Kidney epithelial cell (primary cell): ENCODE measurements at regions not wholly inside any gene's neighbourhood (a gene's known extent, or its start where the extent isn't known, plus 50 kb on each side); places are given as distances from the start of the nearest gene placed in this dataset.

ENCODE experiments used
- DNase-seq: peaks from one replicate; pipeline ENCODE4 v3.0.0-alpha.2; 2010; ENCODE audit warnings: low read depth
- H3K27me3 ChIP-seq: 2 replicates; pipeline ENCODE4 v1.6.0; 2011; ENCODE audit warnings: low read length; ENCODE audit not compliant: control insufficient read depth, insufficient read depth
- H3K36me3 ChIP-seq: 2 replicates; pipeline ENCODE4 v1.5.1; 2011; ENCODE audit warnings: low read length; ENCODE audit not compliant: control insufficient read depth, insufficient read depth
- H3K4me3 ChIP-seq: 2 replicates; pipeline ENCODE4 v1.5.1; 2011; ENCODE audit warnings: low read depth, mild to moderate bottlenecking, control low read depth, low read length
- TF ChIP-seq, protein P1 (sequence below): IDR thresholded peaks from 2 replicates; pipeline ENCODE4 v1.5.1; 2011; ENCODE audit warnings: mild to moderate bottlenecking, moderate library complexity, low read length, control low read depth, inconsistent platforms; ENCODE audit not compliant: insufficient read depth, poor library complexity, severe bottlenecking

DNA sequence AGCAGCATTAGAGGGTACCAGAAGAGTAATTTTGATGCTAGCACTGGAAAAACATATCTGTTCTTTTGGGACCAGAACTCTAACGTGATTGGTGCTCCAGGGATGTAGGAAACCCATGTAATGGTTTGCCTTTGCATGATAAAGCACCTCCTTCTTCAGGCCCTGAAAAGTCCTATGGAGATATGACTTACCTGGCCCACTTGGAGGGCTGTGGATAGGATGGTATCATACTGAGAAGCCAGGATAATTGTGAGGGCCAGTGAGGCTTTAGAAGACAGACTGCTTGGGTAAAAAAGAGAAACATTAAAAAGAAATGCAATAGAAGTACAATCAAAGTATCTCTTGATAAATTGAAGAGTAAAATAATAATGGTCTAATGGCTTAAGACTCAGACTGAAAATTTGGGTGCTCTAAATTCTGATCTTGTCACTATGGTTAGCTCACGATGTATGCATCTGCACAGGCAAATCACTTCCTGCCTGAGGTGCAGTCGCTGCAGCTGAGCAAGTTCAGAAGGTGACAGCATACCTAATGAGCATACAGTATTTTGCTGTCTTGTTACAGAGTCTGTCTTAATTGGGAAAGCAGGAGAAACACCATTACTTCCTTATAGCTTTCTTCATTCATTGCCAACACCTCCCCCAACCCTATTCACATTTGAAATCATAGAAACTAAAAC lies 371.5 kb downstream of the NUP35 start:
- Histone ChIP-seq H3K27me3 (no peaks in the 10 kb centered on the region), H3K36me3 (no peaks in the 10 kb centered on the region), H3K4me3 (no peak overlapping the region)
- DNase-seq = no peak
- TF ChIP-seq, protein P1, sequence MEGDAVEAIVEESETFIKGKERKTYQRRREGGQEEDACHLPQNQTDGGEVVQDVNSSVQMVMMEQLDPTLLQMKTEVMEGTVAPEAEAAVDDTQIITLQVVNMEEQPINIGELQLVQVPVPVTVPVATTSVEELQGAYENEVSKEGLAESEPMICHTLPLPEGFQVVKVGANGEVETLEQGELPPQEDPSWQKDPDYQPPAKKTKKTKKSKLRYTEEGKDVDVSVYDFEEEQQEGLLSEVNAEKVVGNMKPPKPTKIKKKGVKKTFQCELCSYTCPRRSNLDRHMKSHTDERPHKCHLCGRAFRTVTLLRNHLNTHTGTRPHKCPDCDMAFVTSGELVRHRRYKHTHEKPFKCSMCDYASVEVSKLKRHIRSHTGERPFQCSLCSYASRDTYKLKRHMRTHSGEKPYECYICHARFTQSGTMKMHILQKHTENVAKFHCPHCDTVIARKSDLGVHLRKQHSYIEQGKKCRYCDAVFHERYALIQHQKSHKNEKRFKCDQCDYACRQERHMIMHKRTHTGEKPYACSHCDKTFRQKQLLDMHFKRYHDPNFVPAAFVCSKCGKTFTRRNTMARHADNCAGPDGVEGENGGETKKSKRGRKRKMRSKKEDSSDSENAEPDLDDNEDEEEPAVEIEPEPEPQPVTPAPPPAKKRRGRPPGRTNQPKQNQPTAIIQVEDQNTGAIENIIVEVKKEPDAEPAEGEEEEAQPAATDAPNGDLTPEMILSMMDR = no peak

DNA sequence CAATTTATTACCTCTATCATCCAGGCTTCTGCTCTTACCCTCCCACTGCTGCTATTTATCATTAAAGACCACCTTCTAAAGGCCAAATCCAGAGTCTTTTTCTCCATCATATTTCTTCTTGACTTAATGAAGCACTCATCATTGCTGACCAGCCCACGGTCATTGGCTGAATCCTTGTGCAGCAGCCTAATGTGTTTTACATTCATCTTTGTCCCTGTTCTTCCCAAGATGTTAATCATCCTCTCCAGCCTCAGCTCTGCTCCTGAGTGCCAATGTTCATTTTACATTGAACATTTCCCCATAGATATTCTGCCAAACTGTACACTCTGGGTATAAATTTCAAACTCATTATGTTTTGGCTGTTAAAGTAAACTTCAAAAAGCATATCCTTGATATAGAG lies 373.6 kb downstream of the NUP35 start:
- DNase-seq = no peak
- Histone ChIP-seq H3K36me3 (no peaks in the 10 kb centered on the region), H3K27me3 (no peaks in the 10 kb centered on the region), H3K4me3 (no peak overlapping the region)
- TF ChIP-seq, protein P1 = no peak

DNA sequence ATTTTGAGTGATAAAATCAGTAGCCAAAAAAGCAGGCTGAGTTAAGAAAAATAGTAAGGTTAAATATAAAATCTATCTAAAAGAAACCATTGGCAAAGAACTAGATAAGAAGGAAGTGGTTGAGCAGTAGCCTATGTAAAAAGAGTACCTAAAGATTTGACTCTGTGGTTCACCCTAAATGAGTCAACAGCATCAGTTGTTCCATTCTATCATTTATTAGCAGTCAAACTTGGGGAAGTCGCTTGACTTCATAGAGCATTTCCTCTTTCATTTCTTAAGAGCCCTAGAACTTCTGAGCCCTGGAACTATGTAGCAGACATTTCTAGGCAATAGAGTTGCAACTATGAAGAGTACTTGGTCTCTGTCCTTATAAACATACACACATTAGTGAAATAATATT lies 381.7 kb downstream of the NUP35 start:
- Histone ChIP-seq H3K36me3 (no peaks in the 10 kb centered on the region), H3K27me3 (no peaks in the 10 kb centered on the region), H3K4me3 (no peak overlapping the region)
- TF ChIP-seq, protein P1 = no peak
- DNase-seq = no peak

DNA sequence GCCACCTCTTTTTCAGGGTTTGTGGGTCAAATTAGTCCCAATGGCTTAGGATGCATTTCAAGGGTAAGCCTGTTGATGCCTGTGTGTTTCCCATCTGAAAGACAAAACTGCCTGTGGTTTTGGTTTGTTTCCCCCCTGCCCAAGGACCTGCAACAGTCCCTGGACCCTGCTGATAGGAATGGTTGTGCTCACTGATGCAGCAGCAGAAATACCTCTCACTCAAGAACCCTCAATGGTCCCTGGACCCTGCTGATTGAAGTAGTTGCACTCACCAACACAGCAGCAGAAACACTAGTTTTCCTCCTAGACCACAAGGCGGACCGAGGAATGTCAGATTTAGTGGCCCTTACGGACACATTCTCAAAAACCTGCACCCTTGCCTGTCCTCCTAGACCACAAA lies 386.9 kb downstream of the NUP35 start:
- Histone ChIP-seq H3K36me3 (no peaks in the 10 kb centered on the region), H3K27me3 (no peaks in the 10 kb centered on the region), H3K4me3 (no peak overlapping the region)
- no peak for DNase-seq
- TF ChIP-seq, protein P1 = no peak

DNA sequence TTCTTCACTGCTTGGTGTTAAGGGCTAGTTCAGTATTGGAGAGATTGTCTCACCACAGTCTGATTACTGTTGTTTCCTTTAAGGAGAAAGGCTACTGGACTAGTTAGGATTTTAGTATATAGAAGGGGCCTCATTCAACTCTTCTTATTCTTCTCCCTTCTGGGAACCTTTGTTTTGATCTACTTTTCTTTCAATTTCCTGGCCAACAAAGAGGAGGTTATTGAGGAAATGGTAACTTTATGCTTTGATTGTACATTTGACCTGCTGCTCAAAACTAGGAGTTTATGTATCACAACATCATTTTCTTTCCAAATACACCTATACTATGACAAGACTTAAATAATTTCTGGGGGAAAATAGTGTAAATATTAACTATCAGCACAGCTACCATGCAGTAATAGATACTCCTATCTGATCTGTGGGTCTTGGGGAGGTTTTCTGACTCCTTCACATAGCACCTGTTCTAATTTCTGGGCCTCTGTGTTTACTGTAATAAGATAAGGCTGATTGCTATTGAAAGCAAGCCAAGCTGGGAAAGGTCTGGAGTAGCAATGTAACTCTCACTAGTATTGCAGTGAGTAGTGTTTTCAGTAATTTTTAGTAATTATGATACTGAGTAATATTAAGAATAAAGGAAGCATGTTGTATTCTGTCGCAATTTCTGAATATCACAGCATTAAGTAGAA lies 395.3 kb downstream of the NUP35 start:
- DNase-seq = no peak
- TF ChIP-seq, protein P1 = no peak
- no peaks in the 10 kb centered on the region for H3K27me3 ChIP-seq
- no peak overlapping the region for H3K4me3 ChIP-seq
- H3K36me3 ChIP-seq = no peaks in the 10 kb centered on the region
